Right forelimb (tissue), 1 donor: ENCODE measurements at regions not wholly inside any gene's neighbourhood (a gene's known extent, or its start where the extent isn't known, plus 50 kb on each side); places are given as distances from the start of the nearest gene placed in this dataset.
"Not testable (repeated sequence)": the region's sequence is repeated elsewhere in the genome, so short reads cannot be mapped to it uniquely, and the experiment has no call there.

Source experiments
- DNase-seq: peaks from one replicate; pipeline ENCODE4 v3.0.0-alpha.2; 2018

- DNase-seq = not testable (repeated sequence)
Observed at GRCh38 chr10:15921423-15921945, 61.2 kb upstream of the MINDY3 start.

GRCh38 chr10:15931376-15931775 is 71.1 kb upstream of the MINDY3 start:
- DNase-seq = no peak

- not testable (repeated sequence) for DNase-seq
Observed at GRCh38 chr10:15939543-15939942, 79.2 kb upstream of the MINDY3 start.

- DNase-seq = no peak
Observed at GRCh38 chr10:15943426-15943825, 83.1 kb upstream of the MINDY3 start.

GRCh38 chr10:15954188-15954587 is 93.9 kb upstream of the MINDY3 start:
- no peak for DNase-seq

GRCh38 chr10:15960277-15960676 is 100.0 kb upstream of the MINDY3 start:
- DNase-seq = no peak

GRCh38 chr10:15972736-15973135 is 112.4 kb upstream of the MINDY3 start:
- not testable (repeated sequence) for DNase-seq

GRCh38 chr10:15985690-15986089 is 125.4 kb upstream of the MINDY3 start:
- no peak for DNase-seq

GRCh38 chr10:15990535-15991129 is 130.3 kb upstream of the MINDY3 start:
- DNase-seq = no peak

GRCh38 chr10:15997313-15997712 is 137.0 kb upstream of the MINDY3 start:
- no peak for DNase-seq

- DNase-seq = no peak
Observed at GRCh38 chr10:16001581-16001980, 141.3 kb upstream of the MINDY3 start.

- no peak for DNase-seq
Observed at GRCh38 chr10:16009785-16010184, 149.5 kb upstream of the MINDY3 start.

GRCh38 chr10:16011548-16011947 is 151.2 kb upstream of the MINDY3 start:
- no peak for DNase-seq

- DNase-seq = no peak
Observed at GRCh38 chr10:16014469-16014868, 154.2 kb upstream of the MINDY3 start.

- no peak for DNase-seq
Observed at GRCh38 chr10:16016688-16017087, 156.4 kb upstream of the MINDY3 start.

- DNase-seq = no peak
Observed at GRCh38 chr10:16020836-16021235, 160.5 kb upstream of the MINDY3 start.

- DNase-seq = not testable (repeated sequence)
Observed at GRCh38 chr10:16026832-16027231, 166.5 kb upstream of the MINDY3 start.

GRCh38 chr10:16030562-16030961 is 170.3 kb upstream of the MINDY3 start:
- no peak for DNase-seq

- DNase-seq = no peak
Observed at GRCh38 chr10:16049050-16049449, 188.7 kb upstream of the MINDY3 start.

- no peak for DNase-seq
Observed at GRCh38 chr10:16049782-16050181, 189.5 kb upstream of the MINDY3 start.

GRCh38 chr10:16063350-16063749 is 203.0 kb upstream of the MINDY3 start:
- no peak for DNase-seq

GRCh38 chr10:16083551-16083950 is 223.2 kb upstream of the MINDY3 start:
- DNase-seq = not testable (repeated sequence)

GRCh38 chr10:16105082-16105481 is 244.8 kb upstream of the MINDY3 start:
- no peak for DNase-seq

GRCh38 chr10:16116404-16117304 is 256.3 kb upstream of the MINDY3 start:
- no peak for DNase-seq
